OCI-LY1 (cell line): ENCODE measurements at regions not wholly inside any gene's neighbourhood (a gene's known extent, or its start where the extent isn't known, plus 50 kb on each side); places are given as distances from the start of the nearest gene placed in this dataset.
"Not testable (repeated sequence)": the region's sequence is repeated elsewhere in the genome, so short reads cannot be mapped to it uniquely, and the experiment has no call there.

Source experiments
- H2AFZ ChIP-seq: fragments of 200-600 bp; sonication (generic), shearing (Covaris generic); 2 replicates; pipeline ENCODE4 v1.6.0; 2014; ENCODE audit warnings: antibody characterized with exemption, mild to moderate bottlenecking, low read length
- H3F3A ChIP-seq: fragments of 200-600 bp; sonication (generic), shearing (Covaris generic); 2 replicates; pipeline ENCODE4 v1.6.0; 2014; ENCODE audit warnings: mild to moderate bottlenecking, antibody characterized with exemption, low read length, moderate library complexity; ENCODE audit not compliant: insufficient read depth
- H3K27ac ChIP-seq: fragments of 200-600 bp; sonication (generic); 2 replicates; pipeline ENCODE4 v1.5.1; 2014; ENCODE audit warnings: low read length, mixed run types, mild to moderate bottlenecking, low read depth; ENCODE audit not compliant: poor library complexity, severe bottlenecking
- H3K27me3 ChIP-seq: fragments of 200-600 bp; sonication (generic); 2 replicates; pipeline ENCODE4 v1.6.0; 2014; ENCODE audit warnings: antibody characterized with exemption, mild to moderate bottlenecking, low read length, moderate library complexity; ENCODE audit not compliant: insufficient read depth
- H3K36me3 ChIP-seq: fragments of 200-600 bp; sonication (generic); 2 replicates; pipeline ENCODE4 v1.6.1; 2014; ENCODE audit warnings: mild to moderate bottlenecking, antibody characterized with exemption, low read length, moderate library complexity, mixed read lengths; ENCODE audit not compliant: insufficient read depth
- H3K4me1 ChIP-seq: fragments of 200-600 bp; sonication (generic); 2 replicates; pipeline ENCODE4 v1.5.1; 2014; ENCODE audit warnings: mild to moderate bottlenecking, low read length, moderate library complexity; ENCODE audit not compliant: insufficient read depth, severe bottlenecking
- H3K4me2 ChIP-seq: fragments of 200-600 bp; sonication (generic), shearing (Covaris generic); 2 replicates; pipeline ENCODE4 v1.6.1; 2014; ENCODE audit warnings: low read length
- H3K4me3 ChIP-seq: fragments of 200-600 bp; sonication (generic); 2 replicates; pipeline ENCODE4 v1.5.1; 2014; ENCODE audit warnings: low read length, low read depth, mild to moderate bottlenecking, mixed read lengths; ENCODE audit not compliant: poor library complexity, severe bottlenecking
- H3K79me2 ChIP-seq: fragments of 200-600 bp; shearing (Covaris generic); 2 replicates; pipeline ENCODE4 v1.6.1; 2016; ENCODE audit warnings: mixed run types, low read length, mixed read lengths; ENCODE audit not compliant: insufficient read depth
- H3K9ac ChIP-seq: fragments of 200-600 bp; sonication (generic), shearing (Covaris generic); 2 replicates; pipeline ENCODE4 v1.6.1; 2014; ENCODE audit warnings: mild to moderate bottlenecking, low read length, mixed read lengths
- H3K9me2 ChIP-seq: fragments of 200-600 bp; sonication (generic), shearing (Covaris generic); 2 replicates; pipeline ENCODE4 v1.6.1; 2014; ENCODE audit warnings: low read depth, mild to moderate bottlenecking, low read length, mixed read lengths
- H3K9me3 ChIP-seq: fragments of 200-600 bp; shearing (Covaris generic); 2 replicates; pipeline ENCODE4 v1.6.1; 2014; ENCODE audit warnings: low read length, mixed read lengths
- H4K20me1 ChIP-seq: fragments of 200-600 bp; sonication (generic), shearing (Covaris generic); 2 replicates; pipeline ENCODE4 v1.6.0; 2016; ENCODE audit warnings: mild to moderate bottlenecking, low read length; ENCODE audit not compliant: insufficient read depth
- EZH2 ChIP-seq: fragments of 200-600 bp; sonication (generic), shearing (Covaris generic); IDR thresholded peaks from 2 replicates; pipeline ENCODE4 v1.8.0; 2017; ENCODE audit warnings: borderline replicate concordance, mixed run types, mild to moderate bottlenecking, antibody characterized with exemption, low read length, moderate library complexity, mixed read lengths
- TF ChIP-seq, protein P1 (sequence below): fragments of 200-600 bp; sonication (generic), shearing (Covaris generic); IDR thresholded peaks from 2 replicates; pipeline ENCODE4 v1.5.1; 2017; ENCODE audit warnings: mild to moderate bottlenecking, antibody characterized with exemption, low read length, moderate library complexity, mixed read lengths

- H3K4me1 ChIP-seq: no peaks in the 10 kb centered on the region
- TF ChIP-seq, protein P1, sequence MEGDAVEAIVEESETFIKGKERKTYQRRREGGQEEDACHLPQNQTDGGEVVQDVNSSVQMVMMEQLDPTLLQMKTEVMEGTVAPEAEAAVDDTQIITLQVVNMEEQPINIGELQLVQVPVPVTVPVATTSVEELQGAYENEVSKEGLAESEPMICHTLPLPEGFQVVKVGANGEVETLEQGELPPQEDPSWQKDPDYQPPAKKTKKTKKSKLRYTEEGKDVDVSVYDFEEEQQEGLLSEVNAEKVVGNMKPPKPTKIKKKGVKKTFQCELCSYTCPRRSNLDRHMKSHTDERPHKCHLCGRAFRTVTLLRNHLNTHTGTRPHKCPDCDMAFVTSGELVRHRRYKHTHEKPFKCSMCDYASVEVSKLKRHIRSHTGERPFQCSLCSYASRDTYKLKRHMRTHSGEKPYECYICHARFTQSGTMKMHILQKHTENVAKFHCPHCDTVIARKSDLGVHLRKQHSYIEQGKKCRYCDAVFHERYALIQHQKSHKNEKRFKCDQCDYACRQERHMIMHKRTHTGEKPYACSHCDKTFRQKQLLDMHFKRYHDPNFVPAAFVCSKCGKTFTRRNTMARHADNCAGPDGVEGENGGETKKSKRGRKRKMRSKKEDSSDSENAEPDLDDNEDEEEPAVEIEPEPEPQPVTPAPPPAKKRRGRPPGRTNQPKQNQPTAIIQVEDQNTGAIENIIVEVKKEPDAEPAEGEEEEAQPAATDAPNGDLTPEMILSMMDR: no peak
- TF ChIP-seq EZH2: no peak
- H3K9me2 ChIP-seq: no peaks in the 10 kb centered on the region
- no peaks in the 10 kb centered on the region for H3K79me2 ChIP-seq
- no peaks in the 10 kb centered on the region for H3K9me3 ChIP-seq
- H2AFZ ChIP-seq: no peak overlapping the region
- H3F3A ChIP-seq: no peaks in the 10 kb centered on the region
- no peak overlapping the region for H3K27ac ChIP-seq
- no peaks in the 10 kb centered on the region for H3K27me3 ChIP-seq
- no peaks in the 10 kb centered on the region for H4K20me1 ChIP-seq
- H3K4me2 ChIP-seq: no peak overlapping the region
- H3K4me3 ChIP-seq: no peak overlapping the region
- H3K9ac ChIP-seq: no peak overlapping the region
- no peaks in the 10 kb centered on the region for H3K36me3 ChIP-seq
These were observed 159.5 kb upstream of the NRXN3 start for GRCh38 chr14:78010688-78011087.

- H3K9me3 ChIP-seq, H3K27ac ChIP-seq, H3K79me2 ChIP-seq, H3K4me2 ChIP-seq, H3K9ac ChIP-seq, H3K9me2 ChIP-seq, H3K36me3 ChIP-seq, H3K27me3 ChIP-seq, H2AFZ ChIP-seq, H4K20me1 ChIP-seq, H3K4me1 ChIP-seq, H3F3A ChIP-seq, H3K4me3 ChIP-seq: not testable (repeated sequence)
These were observed 156.3 kb upstream of the NRXN3 start for GRCh38 chr14:78013911-78014310.

DNA sequence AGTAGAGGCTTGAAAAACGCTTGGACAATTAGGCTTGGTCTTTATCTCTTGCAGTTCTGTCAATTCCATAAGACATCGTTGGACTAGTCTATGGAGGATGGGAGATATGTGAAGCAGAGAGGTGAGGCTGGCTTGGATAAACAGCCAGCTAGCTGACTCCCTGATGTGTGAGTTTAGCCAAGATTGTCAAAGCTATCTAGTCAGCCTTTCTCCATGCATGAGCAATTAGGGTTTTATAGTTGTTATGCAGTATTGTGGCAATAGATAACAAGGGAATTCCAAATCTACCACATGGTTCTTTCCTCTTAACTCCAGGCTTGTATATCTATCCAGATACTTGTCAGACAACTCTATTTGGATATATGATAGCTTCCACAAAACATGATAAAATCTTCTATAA is 153.6 kb upstream of the NRXN3 start:
- no peak overlapping the region for H3K4me3 ChIP-seq
- no peaks in the 10 kb centered on the region for H3K79me2 ChIP-seq
- no peaks in the 10 kb centered on the region for H3K36me3 ChIP-seq
- TF ChIP-seq, protein P1: no peak
- no peak for TF ChIP-seq EZH2
- H3K4me2 ChIP-seq: no peak overlapping the region
- no peaks in the 10 kb centered on the region for H3K9me3 ChIP-seq
- H3K4me1 ChIP-seq: no peaks in the 10 kb centered on the region
- H3K27me3 ChIP-seq: no peaks in the 10 kb centered on the region
- no peak overlapping the region for H3K27ac ChIP-seq
- no peak overlapping the region for H3K9ac ChIP-seq
- H3F3A ChIP-seq: no peaks in the 10 kb centered on the region
- H2AFZ ChIP-seq: no peak overlapping the region
- no peaks in the 10 kb centered on the region for H4K20me1 ChIP-seq
- no peaks in the 10 kb centered on the region for H3K9me2 ChIP-seq

DNA sequence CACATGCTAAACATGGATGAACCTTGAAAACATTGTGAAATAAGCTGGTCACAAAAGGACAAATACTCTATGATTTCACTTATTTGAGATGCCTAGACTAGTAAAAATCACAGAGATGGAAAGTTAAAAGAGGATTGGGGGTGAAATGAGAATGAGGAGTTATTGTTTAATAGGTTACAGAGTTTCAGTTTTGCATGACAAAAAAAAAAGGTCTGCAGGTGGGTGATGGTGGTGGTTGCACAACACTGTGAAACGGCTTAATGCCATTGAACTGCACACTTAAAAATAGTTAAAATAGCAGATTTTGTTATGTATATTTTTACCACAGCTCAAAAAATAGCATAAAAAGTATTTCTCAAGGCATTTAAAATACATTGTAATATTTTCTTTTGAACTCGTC is 151.9 kb upstream of the NRXN3 start:
- Histone ChIP-seq H3K9me2 (no peaks in the 10 kb centered on the region), H3K9me3 (no peaks in the 10 kb centered on the region), H3K4me3 (no peak overlapping the region), H4K20me1 (no peaks in the 10 kb centered on the region), H3K79me2 (no peaks in the 10 kb centered on the region), H3K9ac (no peak overlapping the region), H3K27ac (no peak overlapping the region), H3K4me1 (no peaks in the 10 kb centered on the region), H3K27me3 (no peaks in the 10 kb centered on the region), H3K4me2 (no peak overlapping the region), H3K36me3 (no peaks in the 10 kb centered on the region), H2AFZ (no peak overlapping the region), H3F3A (no peaks in the 10 kb centered on the region)
- TF ChIP-seq EZH2: no peak
- TF ChIP-seq, protein P1: no peak
